IPS-18a (cell line): ENCODE measurements at regions not wholly inside any gene's neighbourhood (a gene's known extent, or its start where the extent isn't known, plus 50 kb on each side); places are given as distances from the start of the nearest gene placed in this dataset.

Source experiments
- H3K27ac ChIP-seq: one replicate; pipeline ENCODE4 v1.5.1; 2013; ENCODE audit warnings: low read length
- H3K27me3 ChIP-seq: one replicate; pipeline ENCODE4 v1.6.1; 2013; ENCODE audit warnings: mild to moderate bottlenecking, low read length; ENCODE audit not compliant: control insufficient read depth, insufficient read depth
- H3K36me3 ChIP-seq: one replicate; pipeline ENCODE4 v1.6.1; 2013; ENCODE audit warnings: low read depth, low read length; ENCODE audit not compliant: control insufficient read depth
- H3K4me1 ChIP-seq: one replicate; pipeline ENCODE4 v1.6.1; 2013; ENCODE audit warnings: low read depth, low read length; ENCODE audit not compliant: control insufficient read depth
- H3K4me3 ChIP-seq: one replicate; pipeline ENCODE4 v1.5.1; 2013; ENCODE audit warnings: low read length
- H3K9ac ChIP-seq: one replicate; pipeline ENCODE4 v1.6.1; 2013; ENCODE audit warnings: mild to moderate bottlenecking, low read length, moderate library complexity
- H3K9me3 ChIP-seq: one replicate; pipeline ENCODE4 v1.6.1; 2013; ENCODE audit warnings: low read depth, low read length; ENCODE audit not compliant: control insufficient read depth

GRCh38 chr11:128181984-128182383 is 405.4 kb downstream of the ETS1 start:
- no peak overlapping the region for H3K4me3 ChIP-seq
- H3K4me1 ChIP-seq = no peaks in the 10 kb centered on the region
- no peaks in the 10 kb centered on the region for H3K36me3 ChIP-seq
- H3K27me3 ChIP-seq = no peaks in the 10 kb centered on the region
- no peaks in the 10 kb centered on the region for H3K9me3 ChIP-seq
- H3K27ac ChIP-seq = no peak overlapping the region
- no peak overlapping the region for H3K9ac ChIP-seq

DNA sequence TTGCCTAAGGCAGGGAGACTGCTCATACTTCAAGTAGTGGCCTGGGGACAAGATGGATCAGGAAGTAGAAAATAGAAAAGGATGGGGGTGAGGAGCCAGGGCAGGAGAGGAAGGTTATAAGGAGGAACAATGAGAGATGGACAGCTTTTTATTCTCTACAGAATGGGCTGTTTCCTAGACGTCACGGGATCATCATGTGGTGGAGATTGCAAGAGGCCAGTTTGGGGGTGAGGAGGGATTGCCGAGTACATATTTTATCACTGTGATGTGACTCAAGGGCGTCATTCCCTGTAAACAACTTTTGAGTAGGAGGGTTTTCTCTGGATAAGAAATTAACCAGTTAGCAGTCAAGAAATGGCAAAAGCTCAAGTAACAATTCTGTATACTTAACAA is 406.3 kb downstream of the ETS1 start:
- H3K27ac ChIP-seq = no peak overlapping the region
- no peaks in the 10 kb centered on the region for H3K9me3 ChIP-seq
- H3K36me3 ChIP-seq = no peaks in the 10 kb centered on the region
- no peak overlapping the region for H3K4me3 ChIP-seq
- no peak overlapping the region for H3K9ac ChIP-seq
- no peaks in the 10 kb centered on the region for H3K4me1 ChIP-seq
- no peaks in the 10 kb centered on the region for H3K27me3 ChIP-seq

DNA sequence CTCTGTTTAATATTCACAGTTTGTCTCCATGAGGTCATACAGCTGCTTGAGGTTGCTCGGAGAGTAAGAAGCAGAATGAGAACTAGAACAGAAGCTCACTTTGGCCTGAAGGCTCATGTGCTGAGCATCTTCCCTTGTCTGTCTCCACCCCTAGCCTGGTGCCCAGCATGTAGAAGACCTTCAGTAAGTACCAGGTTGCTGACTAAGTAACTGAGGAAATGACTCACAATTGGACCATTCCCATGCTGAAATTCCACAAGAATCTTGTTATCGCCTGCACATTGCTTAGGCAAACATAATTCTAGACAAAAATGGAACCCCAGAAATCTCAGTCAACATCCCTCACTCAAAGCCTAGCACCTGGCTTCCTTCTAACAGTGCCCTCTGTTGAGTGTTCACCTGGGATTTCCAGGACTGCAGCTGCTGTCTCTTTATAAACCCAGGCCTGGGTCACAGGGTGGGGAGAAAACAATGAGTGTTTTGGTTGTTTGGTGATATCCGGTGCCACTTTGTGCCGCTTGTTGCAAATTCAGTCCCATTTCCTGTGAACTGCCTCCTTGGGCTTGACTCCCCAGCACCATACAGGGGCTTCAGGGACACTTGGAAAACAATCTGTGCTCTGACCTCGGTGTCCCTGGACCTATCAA is 406.8 kb downstream of the ETS1 start:
- Histone ChIP-seq H3K9ac (no peak overlapping the region), H3K4me3 (no peak overlapping the region), H3K27ac (no peak overlapping the region), H3K27me3 (no peaks in the 10 kb centered on the region), H3K4me1 (peaks cover under 1% of the 10 kb centered on the region), H3K9me3 (no peaks in the 10 kb centered on the region), H3K36me3 (no peaks in the 10 kb centered on the region)

DNA sequence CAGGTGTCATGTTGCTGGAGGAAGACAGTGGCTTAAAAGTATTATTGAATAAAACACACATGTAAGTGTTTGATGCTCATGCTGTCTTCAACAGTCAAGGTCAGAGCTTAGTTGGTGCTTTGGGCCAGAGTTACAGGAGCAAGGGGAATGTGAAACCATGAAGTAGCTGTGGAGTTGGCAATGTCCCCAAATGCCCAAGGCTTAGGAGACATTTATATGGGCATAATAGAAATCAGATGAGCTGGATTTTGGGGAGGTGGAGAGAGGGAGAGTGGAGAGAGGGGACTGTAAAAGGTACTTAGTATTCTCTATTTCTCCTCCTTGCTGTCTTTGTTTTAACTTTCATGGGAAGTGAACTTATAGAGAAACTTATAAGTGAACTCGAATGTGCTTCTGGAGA is 407.8 kb downstream of the ETS1 start:
- peaks cover 9% of the 10 kb centered on the region for H3K4me1 ChIP-seq
- H3K27ac ChIP-seq = no peak overlapping the region
- no peak overlapping the region for H3K4me3 ChIP-seq
- no peaks in the 10 kb centered on the region for H3K9me3 ChIP-seq
- no peaks in the 10 kb centered on the region for H3K36me3 ChIP-seq
- H3K27me3 ChIP-seq = no peaks in the 10 kb centered on the region
- H3K9ac ChIP-seq = no peak overlapping the region

DNA sequence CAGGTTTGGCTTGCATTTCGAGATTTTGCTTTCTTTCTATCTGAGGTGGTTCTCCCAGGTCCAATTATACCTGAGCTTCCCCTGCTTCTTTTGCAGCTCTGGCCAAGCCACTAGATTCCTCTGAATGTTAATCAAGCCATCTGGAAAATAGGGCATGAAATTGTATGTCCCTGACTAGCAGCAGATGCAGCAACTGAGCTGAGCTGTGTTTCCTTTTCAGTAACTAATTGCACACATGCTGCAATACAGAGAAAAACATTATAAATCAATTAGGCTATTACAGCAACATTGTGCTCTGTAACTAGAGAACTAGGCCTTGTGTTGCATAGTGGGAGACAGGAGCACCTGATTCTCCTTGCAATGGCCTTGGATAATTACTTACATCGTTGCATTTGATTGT is 408.3 kb downstream of the ETS1 start:
- H3K4me1 ChIP-seq = peaks cover 13% of the 10 kb centered on the region
- H3K27ac ChIP-seq = no peak overlapping the region
- H3K4me3 ChIP-seq = no peak overlapping the region
- H3K27me3 ChIP-seq = no peaks in the 10 kb centered on the region
- H3K9ac ChIP-seq = no peak overlapping the region
- H3K9me3 ChIP-seq = no peaks in the 10 kb centered on the region
- H3K36me3 ChIP-seq = no peaks in the 10 kb centered on the region

DNA sequence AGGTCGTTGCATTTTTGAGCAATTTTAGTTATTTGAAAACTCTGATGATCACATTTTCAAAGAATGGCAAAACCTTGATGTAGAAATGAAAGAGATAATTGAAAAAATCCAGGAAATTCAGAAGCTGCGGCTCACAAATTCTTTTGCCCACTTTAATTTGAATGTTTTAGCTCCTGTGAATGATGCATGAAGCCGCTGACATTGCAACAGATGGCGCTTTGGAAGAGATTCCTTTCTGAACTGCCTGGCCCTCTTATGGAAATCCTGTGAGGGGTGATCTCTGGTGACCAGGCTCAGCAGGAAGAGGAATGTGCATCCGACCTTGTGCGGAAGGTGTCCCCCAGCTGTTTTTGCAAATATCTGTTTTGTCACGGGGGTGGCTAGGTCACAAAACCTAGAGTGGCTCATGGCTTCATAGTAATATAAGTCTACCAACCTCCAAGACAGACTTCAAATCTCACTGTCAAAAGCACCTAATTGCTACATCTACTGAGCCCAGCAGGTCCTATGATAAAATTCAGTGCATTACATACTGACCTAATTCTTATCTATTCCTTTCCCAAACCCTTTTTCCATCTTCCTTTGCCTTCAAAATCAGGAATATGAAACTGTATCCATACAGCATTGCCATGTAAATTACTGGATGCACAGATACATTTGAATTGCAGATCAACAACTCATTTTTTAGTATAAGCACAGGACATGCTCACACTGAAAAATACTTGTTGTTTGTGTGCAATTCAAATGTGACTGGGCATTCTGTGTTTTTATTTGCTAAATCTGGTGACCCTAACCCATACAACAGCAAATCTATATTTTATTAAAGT is 412.7 kb downstream of the ETS1 start:
- Histone ChIP-seq H3K27me3 (no peaks in the 10 kb centered on the region), H3K9me3 (no peaks in the 10 kb centered on the region), H3K36me3 (no peaks in the 10 kb centered on the region), H3K4me1 (peaks cover 13% of the 10 kb centered on the region), H3K4me3 (no peak overlapping the region), H3K9ac (no peak overlapping the region), H3K27ac (no peak overlapping the region)

- H3K9me3 ChIP-seq = no peaks in the 10 kb centered on the region
- H3K36me3 ChIP-seq = no peaks in the 10 kb centered on the region
- no peak overlapping the region for H3K4me3 ChIP-seq
- H3K9ac ChIP-seq = no peak overlapping the region
- H3K4me1 ChIP-seq = peaks cover 13% of the 10 kb centered on the region
- no peaks in the 10 kb centered on the region for H3K27me3 ChIP-seq
- H3K27ac ChIP-seq = no peak overlapping the region
Measured at GRCh38 chr11:128172046-128172878, 415.1 kb downstream of the ETS1 start.

- Histone ChIP-seq H3K27me3 (no peaks in the 10 kb centered on the region), H3K4me3 (no peak overlapping the region), H3K27ac (no peak overlapping the region), H3K9ac (no peak overlapping the region), H3K9me3 (no peaks in the 10 kb centered on the region), H3K4me1 (peaks cover 13% of the 10 kb centered on the region), H3K36me3 (no peaks in the 10 kb centered on the region)
Measured at GRCh38 chr11:128171506-128171905, 415.9 kb downstream of the ETS1 start.

DNA sequence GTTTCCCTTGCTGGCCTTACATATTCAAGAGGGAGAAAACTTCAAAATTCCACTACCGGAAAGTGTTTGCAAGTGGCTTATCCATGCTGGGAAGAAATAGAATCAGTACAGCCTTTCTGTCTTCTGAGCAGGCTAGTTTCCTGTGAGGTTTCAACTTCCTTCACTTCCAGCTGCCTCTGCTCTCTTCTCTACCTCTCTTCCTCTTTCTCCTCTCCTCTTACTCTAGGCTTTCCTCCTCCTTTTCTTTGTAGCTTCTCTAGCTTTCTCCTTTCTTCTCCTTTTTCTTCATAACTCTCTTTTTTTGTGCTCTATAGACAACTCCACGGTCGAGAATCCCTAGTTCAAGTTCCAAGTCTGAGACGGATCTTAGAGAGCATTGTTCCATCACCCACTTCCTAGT is 421.8 kb downstream of the ETS1 start:
- no peaks in the 10 kb centered on the region for H3K27me3 ChIP-seq
- no peaks in the 10 kb centered on the region for H3K36me3 ChIP-seq
- no peak overlapping the region for H3K27ac ChIP-seq
- no peaks in the 10 kb centered on the region for H3K4me1 ChIP-seq
- no peak overlapping the region for H3K4me3 ChIP-seq
- no peaks in the 10 kb centered on the region for H3K9me3 ChIP-seq
- no peak overlapping the region for H3K9ac ChIP-seq

DNA sequence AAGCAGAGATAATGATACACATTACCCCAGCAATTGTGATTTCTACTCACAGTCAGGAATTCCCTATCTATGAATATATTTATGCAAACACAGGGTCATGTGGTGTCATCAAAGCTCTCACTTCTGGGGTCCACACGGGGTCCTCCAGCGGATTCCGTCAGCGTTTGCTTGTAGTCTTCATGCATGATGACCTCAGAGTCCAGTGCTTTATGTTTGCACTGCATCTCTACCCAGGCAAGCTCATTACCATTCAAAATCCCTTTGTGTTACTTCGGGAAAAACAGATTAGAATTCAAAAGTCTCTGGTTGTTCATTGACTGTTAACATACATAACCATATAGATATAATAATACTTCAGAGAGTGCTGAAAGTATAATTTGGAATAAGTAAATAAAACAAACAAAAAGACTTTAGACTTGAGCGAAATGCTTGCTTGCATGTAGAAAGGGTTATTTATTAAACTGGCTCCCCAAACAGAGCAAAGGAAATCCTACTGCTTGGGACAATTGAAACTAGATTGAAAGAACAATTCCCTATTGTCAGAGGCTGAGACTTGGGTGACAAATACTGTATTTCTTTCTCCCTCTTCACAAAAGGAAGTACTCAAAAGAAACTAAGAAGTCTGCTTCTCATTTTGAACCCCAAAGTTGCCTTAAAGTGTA is 423.1 kb downstream of the ETS1 start:
- no peak overlapping the region for H3K4me3 ChIP-seq
- H3K36me3 ChIP-seq = no peaks in the 10 kb centered on the region
- H3K9ac ChIP-seq = no peak overlapping the region
- no peaks in the 10 kb centered on the region for H3K9me3 ChIP-seq
- H3K27me3 ChIP-seq = no peaks in the 10 kb centered on the region
- no peaks in the 10 kb centered on the region for H3K4me1 ChIP-seq
- no peak overlapping the region for H3K27ac ChIP-seq

DNA sequence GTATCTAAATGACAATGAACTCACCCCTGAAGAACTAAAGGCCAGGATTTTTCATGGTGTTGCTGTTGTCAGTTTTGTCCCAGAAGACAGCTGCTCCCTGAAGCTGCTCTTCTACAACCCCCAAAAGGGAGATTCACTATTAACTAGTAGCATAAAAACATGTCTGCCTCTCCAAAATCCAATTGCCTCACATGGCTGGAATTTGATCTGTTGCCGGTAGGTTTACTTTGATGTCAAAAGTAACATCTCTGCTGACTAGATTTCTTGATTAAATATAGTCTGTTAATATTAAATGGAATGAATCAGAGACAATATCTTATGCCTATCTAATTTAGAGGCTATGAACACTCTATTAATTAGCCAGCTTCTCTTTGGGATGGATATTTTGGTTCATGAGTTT is 425.4 kb downstream of the ETS1 start:
- Histone ChIP-seq H3K27ac (no peak overlapping the region), H3K27me3 (no peaks in the 10 kb centered on the region), H3K4me1 (no peaks in the 10 kb centered on the region), H3K36me3 (no peaks in the 10 kb centered on the region), H3K9me3 (no peaks in the 10 kb centered on the region), H3K9ac (no peak overlapping the region), H3K4me3 (no peak overlapping the region)
